Omental fat pad (tissue), 3 donors: ENCODE measurements at regions not wholly inside any gene's neighbourhood (a gene's known extent, or its start where the extent isn't known, plus 50 kb on each side); places are given as distances from the start of the nearest gene placed in this dataset.

Experiments used
- ATAC-seq: fragments of 150-250 bp; one replicate; pipeline ENCODE4 v1.9.1; 2016; ENCODE audit warnings: mild to moderate bottlenecking, moderate library complexity; ENCODE audit not compliant: low FRiP score
- DNase-seq: peaks from one replicate; pipeline ENCODE4 v3.0.0-alpha.2; 2019; ENCODE audit warnings: low spot score
- TF ChIP-seq, protein P1 (sequence below), 3 donors: fragments of 450-650 bp; IDR thresholded peaks; one replicate each; pipeline ENCODE4 v1.5.1; 2016 to 2017; ENCODE audit warnings: antibody characterized with exemption in 3 of 3, mild to moderate bottlenecking in 3 of 3, moderate library complexity in 2 of 3

DNA sequence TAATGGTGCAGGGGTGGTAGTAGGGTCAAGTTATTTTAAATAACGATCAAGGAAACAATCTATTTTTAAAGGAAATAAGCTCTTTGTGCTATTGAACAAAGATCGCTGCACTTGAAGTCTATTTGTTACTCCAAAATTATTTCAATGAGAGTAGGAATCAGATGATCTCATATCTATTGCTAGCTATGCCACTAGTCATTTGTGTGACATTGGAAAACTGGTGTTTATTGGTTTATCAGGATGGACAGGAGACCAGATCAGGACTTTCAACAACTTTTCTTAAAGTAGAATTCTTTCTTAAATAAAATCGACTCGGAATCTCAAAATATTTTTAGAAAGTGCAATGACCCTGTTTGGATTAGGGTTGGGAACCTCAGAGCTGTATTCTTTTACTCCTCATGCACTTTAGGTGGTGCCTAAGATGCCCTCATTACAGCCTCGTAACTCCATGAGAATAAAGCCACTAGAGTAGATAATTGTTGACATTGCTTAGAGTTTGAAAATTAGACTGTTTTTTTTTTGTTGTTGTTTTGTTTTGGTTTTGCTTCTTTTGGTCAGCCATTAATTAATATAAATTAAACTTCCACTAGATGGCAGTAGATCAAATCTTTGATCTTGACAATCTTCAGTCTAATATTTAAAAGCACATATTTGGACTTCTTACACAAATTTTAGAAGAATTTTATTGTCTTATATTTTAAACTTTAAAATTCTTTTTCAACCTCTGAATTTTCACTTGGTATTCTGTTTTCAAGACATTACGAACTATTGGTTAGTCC lies 352.4 kb downstream of the USP25 start:
- DNase-seq (no peak), ATAC-seq (no peak)
- TF ChIP-seq, protein P1, sequence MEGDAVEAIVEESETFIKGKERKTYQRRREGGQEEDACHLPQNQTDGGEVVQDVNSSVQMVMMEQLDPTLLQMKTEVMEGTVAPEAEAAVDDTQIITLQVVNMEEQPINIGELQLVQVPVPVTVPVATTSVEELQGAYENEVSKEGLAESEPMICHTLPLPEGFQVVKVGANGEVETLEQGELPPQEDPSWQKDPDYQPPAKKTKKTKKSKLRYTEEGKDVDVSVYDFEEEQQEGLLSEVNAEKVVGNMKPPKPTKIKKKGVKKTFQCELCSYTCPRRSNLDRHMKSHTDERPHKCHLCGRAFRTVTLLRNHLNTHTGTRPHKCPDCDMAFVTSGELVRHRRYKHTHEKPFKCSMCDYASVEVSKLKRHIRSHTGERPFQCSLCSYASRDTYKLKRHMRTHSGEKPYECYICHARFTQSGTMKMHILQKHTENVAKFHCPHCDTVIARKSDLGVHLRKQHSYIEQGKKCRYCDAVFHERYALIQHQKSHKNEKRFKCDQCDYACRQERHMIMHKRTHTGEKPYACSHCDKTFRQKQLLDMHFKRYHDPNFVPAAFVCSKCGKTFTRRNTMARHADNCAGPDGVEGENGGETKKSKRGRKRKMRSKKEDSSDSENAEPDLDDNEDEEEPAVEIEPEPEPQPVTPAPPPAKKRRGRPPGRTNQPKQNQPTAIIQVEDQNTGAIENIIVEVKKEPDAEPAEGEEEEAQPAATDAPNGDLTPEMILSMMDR (IDR thresholded peaks at IDR 0.05): no peak

GRCh38 chr21:16084776-16085364 lies 355.1 kb downstream of the USP25 start:
- ATAC-seq (no peak), DNase-seq (no peak)
- TF ChIP-seq, protein P1 (IDR thresholded peaks at IDR 0.05): no peak

GRCh38 chr21:16085421-16085820 lies 355.6 kb downstream of the USP25 start:
- TF ChIP-seq, protein P1 (IDR thresholded peaks at IDR 0.05): no peak
- no peak for ATAC-seq

GRCh38 chr21:16086121-16086520 lies 356.3 kb downstream of the USP25 start:
- ATAC-seq (no peak), DNase-seq (no peak)
- TF ChIP-seq, protein P1 (IDR thresholded peaks at IDR 0.05): no peak

More at GRCh38 chr21:16085421-16085820, 355.6 kb downstream of the USP25 start:
- no peak for DNase-seq

DNA sequence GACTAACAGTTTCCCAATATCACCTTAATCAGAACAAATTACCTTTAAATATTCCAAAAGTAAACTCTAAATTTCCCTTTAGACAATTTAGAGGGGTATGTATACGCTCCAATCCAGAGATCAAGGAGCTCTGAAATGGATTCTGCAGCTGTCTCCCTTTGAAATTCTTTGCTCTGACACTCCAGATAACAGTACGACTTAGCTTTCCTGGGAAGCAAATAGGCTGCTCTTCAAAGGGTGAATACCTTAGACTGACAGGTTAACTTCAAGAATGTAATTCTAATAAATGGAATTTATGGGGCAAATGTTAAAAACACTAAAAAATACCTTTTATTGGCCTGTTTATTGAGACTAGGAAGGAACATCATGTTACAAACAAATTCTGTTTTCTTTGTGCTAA lies 357.2 kb downstream of the USP25 start:
- DNase-seq (no peak), ATAC-seq (no peak)
- TF ChIP-seq, protein P1 (IDR thresholded peaks at IDR 0.05): no peak

GRCh38 chr21:16087523-16087922 lies 357.7 kb downstream of the USP25 start:
- TF ChIP-seq, protein P1 (IDR thresholded peaks at IDR 0.05): no peak
- ATAC-seq: no peak
- no peak for DNase-seq

DNA sequence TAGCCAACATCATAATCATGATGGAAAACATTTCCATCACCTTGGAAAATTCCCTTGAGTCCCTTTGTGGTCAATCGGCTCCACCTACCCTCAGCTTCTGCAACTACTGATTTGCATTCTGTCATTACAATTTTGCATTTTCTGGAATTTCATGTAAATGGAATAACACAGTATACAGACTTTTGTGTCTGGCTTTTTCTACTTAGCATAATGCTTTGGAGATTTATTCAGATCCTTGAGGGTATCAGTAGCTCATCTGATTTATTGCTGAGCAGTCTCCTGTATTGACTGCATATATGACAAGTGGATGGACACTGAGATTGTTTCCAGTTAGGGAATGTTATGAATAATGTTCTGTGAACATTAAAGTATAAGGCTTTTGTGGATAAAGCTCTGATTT lies 358.3 kb downstream of the USP25 start:
- ATAC-seq (no peak), DNase-seq (no peak)
- TF ChIP-seq, protein P1 (IDR thresholded peaks at IDR 0.05): no peak
